Lower leg skin (tissue), 4 donors: ENCODE measurements at regions not wholly inside any gene's neighbourhood (a gene's known extent, or its start where the extent isn't known, plus 50 kb on each side); places are given as distances from the start of the nearest gene placed in this dataset.

ENCODE experiments used
- DNase-seq, 2 donors: peaks; one replicate each; pipeline ENCODE4 v3.0.0-alpha.2; 2019; ENCODE audit warnings: low spot score in 2 of 2
- H3K4me3 ChIP-seq: fragments of 200-600 bp; sonication (generic); 2 replicates; pipeline ENCODE4 v1.5.1; 2017; ENCODE audit warnings: mild to moderate bottlenecking, low read depth; ENCODE audit not compliant: poor library complexity, severe bottlenecking
- CTCF ChIP-seq, 3 donors: fragments of 450-650 bp; IDR thresholded peaks; one replicate each; pipeline ENCODE4 v1.5.1; 2016; ENCODE audit warnings: antibody characterized with exemption in 3 of 3, mild to moderate bottlenecking in 3 of 3, moderate library complexity in 2 of 3
- POLR2A ChIP-seq, 2 donors: fragments of 450-650 bp; IDR thresholded peaks; one replicate each; pipeline ENCODE4 v1.6.1; 2016 to 2017; ENCODE audit warnings: antibody characterized with exemption in 2 of 2, mild to moderate bottlenecking in 1 of 2, moderate library complexity in 1 of 2
- WGBS, 2 donors: methylation state at CpG; one replicate each; pipeline ENCODE4 v1.1.5; 2018; 5-methylcytosine and 5-hydroxymethylcytosine counted together
- intact Hi-C: fragments of 100-400 bp; cut with DNase I; formaldehyde crosslinking; loops from one replicate; pipeline ENCODE4 v1.15.0; 2023; ENCODE audit warnings: low total_unique reads

GRCh38 chr4:36568575-36568974 lies 287.2 kb downstream of the DTHD1 start:
- intact Hi-C loops = no loop called here
- TF ChIP-seq POLR2A (IDR thresholded peaks at IDR 0.05) (no peak), CTCF (IDR thresholded peaks at IDR 0.05) (no peak)
- 64 to 76% methylated on average over 3 of the region's 3 CpGs for WGBS, 2 donors
- no peak overlapping the region for H3K4me3 ChIP-seq
- no peak for DNase-seq

- DNase-seq = no peak
- TF ChIP-seq CTCF (IDR thresholded peaks at IDR 0.05) = no peak
- no peak for TF ChIP-seq POLR2A (IDR thresholded peaks at IDR 0.05)
- 80 to 89% methylated on average over 4 of the region's 4 CpGs for WGBS, 2 donors
- intact Hi-C loops = no loop called here
- no peak overlapping the region for H3K4me3 ChIP-seq
Measured at GRCh38 chr4:36573441-36573840, 292.0 kb downstream of the DTHD1 start.

GRCh38 chr4:36574816-36575215 lies 293.4 kb downstream of the DTHD1 start:
- 87 to 94% methylated on average over 1 of the region's 1 CpG for WGBS, 2 donors
- TF ChIP-seq CTCF (IDR thresholded peaks at IDR 0.05) (no peak), POLR2A (IDR thresholded peaks at IDR 0.05) (no peak)
- H3K4me3 ChIP-seq = no peak overlapping the region
- DNase-seq = no peak
- intact Hi-C loops = no loop called here

- WGBS, 2 donors = 56 to 62% methylated on average over 2 of the region's 2 CpGs
- no peak for DNase-seq
- H3K4me3 ChIP-seq = no peak overlapping the region
- intact Hi-C loops = no loop called here
- TF ChIP-seq CTCF (IDR thresholded peaks at IDR 0.05) (no peak), POLR2A (IDR thresholded peaks at IDR 0.05) (no peak)
Measured at GRCh38 chr4:36582198-36582597, 300.8 kb downstream of the DTHD1 start.

GRCh38 chr4:36587909-36588472 lies 306.6 kb downstream of the DTHD1 start:
- no peak for TF ChIP-seq POLR2A (IDR thresholded peaks at IDR 0.05)
- TF ChIP-seq CTCF (IDR thresholded peaks at IDR 0.05) = no peak
- 89 to 98% methylated on average over 2 of the region's 2 CpGs for WGBS, 2 donors
- no peak overlapping the region for H3K4me3 ChIP-seq
- intact Hi-C loops = no loop called here
- no peak for DNase-seq

- H3K4me3 ChIP-seq = no peak overlapping the region
- no peak for DNase-seq
- TF ChIP-seq CTCF (IDR thresholded peaks at IDR 0.05) (no peak), POLR2A (IDR thresholded peaks at IDR 0.05) (no peak)
- intact Hi-C loops = no loop called here
Measured at GRCh38 chr4:36590343-36590742, 308.9 kb downstream of the DTHD1 start.
